IMR-90 (cell line): ENCODE measurements at regions not wholly inside any gene's neighbourhood (a gene's known extent, or its start where the extent isn't known, plus 50 kb on each side); places are given as distances from the start of the nearest gene placed in this dataset.
"Not testable (repeated sequence)": the region's sequence is repeated elsewhere in the genome, so short reads cannot be mapped to it uniquely, and the experiment has no call there.

Experiments used
- ATAC-seq: fragments of 200-7000 bp; cut with Tn5 transposase; 2 replicates; pipeline ENCODE4 v1.9.1; 2020; ENCODE audit warnings: low read depth, mild to moderate bottlenecking, moderate library complexity
- BruUV-seq: library from RNA; stranded (reverse); fragments of 400-500 nt; replicated peaks from 2 replicates; lab custom pipeline; 2021; lab: Mats Ljungman, UMichigan
- CTCF ChIA-PET: fragments of 300-600 bp; formaldehyde crosslinking; extraction: SDS; loops from one replicate; lab custom pipeline; 2021; ENCODE audit warnings: antibody characterized with exemption; lab: Yijun Ruan, JAX
- POLR2A ChIA-PET: fragments of 300-600 bp; sonication (Branson Sonifier 250); formaldehyde crosslinking; loops from one replicate; lab custom pipeline; 2022; ENCODE audit warnings: antibody characterized with exemption; ENCODE audit not compliant: unreplicated experiment; lab: Charles Lee
- DNase-seq: peaks from one replicate; pipeline ENCODE4 v3.0.0; 2013
- H2AFZ ChIP-seq: replicated peaks from 2 replicates; pipeline ENCODE3; 2013; ENCODE audit warnings: low read length, mild to moderate bottlenecking; ENCODE audit not compliant: poor library complexity
- H2AK5ac ChIP-seq: 2 replicates; pipeline ENCODE4 v1.6.1; 2013; ENCODE audit warnings: low read depth, low read length, inconsistent platforms
- H2AK9ac ChIP-seq: replicated peaks from 2 replicates; pipeline ENCODE3; 2013; ENCODE audit warnings: mild to moderate bottlenecking, low read depth, low read length, moderate library complexity; ENCODE audit not compliant: poor library complexity
- H2BK120ac ChIP-seq: 2 replicates; pipeline ENCODE4 v1.6.1; 2013; ENCODE audit warnings: low read depth, low read length, inconsistent platforms
- H2BK15ac ChIP-seq: 3 replicates; pipeline ENCODE4 v1.6.1; 2013; ENCODE audit warnings: low read depth, low read length, inconsistent platforms
- H2BK20ac ChIP-seq: 2 replicates; pipeline ENCODE4 v1.6.1; 2013; ENCODE audit warnings: low read depth, mild to moderate bottlenecking, inconsistent platforms, low read length, moderate library complexity
- H2BK5ac ChIP-seq: 2 replicates; pipeline ENCODE4 v1.6.1; 2013; ENCODE audit warnings: mild to moderate bottlenecking, low read depth, low read length, inconsistent platforms; ENCODE audit not compliant: poor library complexity, severe bottlenecking
- H3K14ac ChIP-seq: replicated peaks from 2 replicates; pipeline ENCODE4 v1.6.1; 2013; ENCODE audit warnings: low read depth, low read length, inconsistent platforms
- H3K18ac ChIP-seq: 2 replicates; pipeline ENCODE4 v1.6.1; 2013; ENCODE audit warnings: low read depth, low read length, control low read depth
- H3K23ac ChIP-seq: 2 replicates; pipeline ENCODE4 v1.6.1; 2013; ENCODE audit warnings: low read depth, low read length, inconsistent platforms
- H3K27ac ChIP-seq: 2 replicates; pipeline ENCODE4 v1.5.1; 2013; ENCODE audit warnings: mild to moderate bottlenecking, control low read depth, low read length; ENCODE audit not compliant: insufficient read depth
- H3K27me3 ChIP-seq: 2 replicates; pipeline ENCODE4 v1.6.1; 2013; ENCODE audit warnings: low read length; ENCODE audit not compliant: control insufficient read depth, insufficient read depth
- H3K36me3 ChIP-seq: 2 replicates; pipeline ENCODE4 v1.6.1; 2013; ENCODE audit warnings: low read length, mixed read lengths; ENCODE audit not compliant: control insufficient read depth, insufficient read depth
- H3K4ac ChIP-seq: 2 replicates; pipeline ENCODE4 v1.6.1; 2013; ENCODE audit warnings: low read depth, low read length, inconsistent platforms
- H3K4me1 ChIP-seq: 2 replicates; pipeline ENCODE4 v1.6.1; 2013; ENCODE audit warnings: low read length, mixed read lengths; ENCODE audit not compliant: control insufficient read depth, insufficient read depth
- H3K4me2 ChIP-seq: 2 replicates; pipeline ENCODE4 v1.6.1; 2013; ENCODE audit warnings: low read depth, mild to moderate bottlenecking, control low read depth, low read length, moderate library complexity
- H3K4me3 ChIP-seq: 2 replicates; pipeline ENCODE4 v1.5.1; 2013; ENCODE audit warnings: low read depth, mild to moderate bottlenecking, control low read depth, low read length, moderate library complexity; ENCODE audit not compliant: insufficient read depth
- H3K56ac ChIP-seq: 2 replicates; pipeline ENCODE4 v1.6.1; 2013; ENCODE audit warnings: low read length, inconsistent platforms; ENCODE audit not compliant: insufficient read depth; ENCODE audit errors: extremely low read depth
- H3K79me1 ChIP-seq, 2 experiments: 2 replicates each; pipeline ENCODE4 v1.6.1; 2013; ENCODE audit warnings: low read length in 2 of 2, inconsistent platforms in 1 of 2, low read depth in 1 of 2
- H3K9ac ChIP-seq: 2 replicates; pipeline ENCODE4 v1.6.1; 2013; ENCODE audit warnings: low read depth, low read length, control low read depth
- H3K9me1 ChIP-seq: 2 replicates; pipeline ENCODE4 v1.6.1; 2013; ENCODE audit warnings: low read length, inconsistent platforms; ENCODE audit not compliant: insufficient read depth
- H3K9me3 ChIP-seq: 2 replicates; pipeline ENCODE4 v1.6.1; 2013; ENCODE audit warnings: low read length; ENCODE audit not compliant: control insufficient read depth, insufficient read depth
- H4K20me1 ChIP-seq: 2 replicates; pipeline ENCODE4 v1.6.1; 2013; ENCODE audit warnings: low read length, inconsistent platforms; ENCODE audit not compliant: insufficient read depth
- H4K5ac ChIP-seq: 2 replicates; pipeline ENCODE4 v1.6.1; 2013; ENCODE audit warnings: mild to moderate bottlenecking, low read depth, low read length, control low read depth
- H4K8ac ChIP-seq, 2 experiments: 2 replicates each; pipeline ENCODE4 v1.6.1; 2013; ENCODE audit warnings: low read depth in 2 of 2, low read length in 2 of 2, control low read depth in 1 of 2, inconsistent platforms in 1 of 2
- H4K91ac ChIP-seq: 2 replicates; pipeline ENCODE4 v1.6.1; 2013; ENCODE audit warnings: low read depth, low read length, inconsistent platforms; ENCODE audit not compliant: insufficient read depth
- WGBS, 2 experiments: methylation state at CpG; one replicate each; pipeline versions ENCODE4 v1.1.5 to v1.1.7; 2013; ENCODE audit warnings: missing lambda C conversion rate in 2 of 2; ENCODE audit not compliant: insufficient read length in 1 of 2; ENCODE audit errors: extremely low coverage in 2 of 2; 5-methylcytosine and 5-hydroxymethylcytosine counted together
- dilution Hi-C: fragments of 300-500 bp; cut with HindIII; formaldehyde crosslinking; loops from one replicate; pipeline ENCODE4 v1.14.3; 2018; ENCODE audit warnings: low sequenced_read_pairs; ENCODE audit not compliant: unreplicated experiment
- in situ Hi-C: fragments of 300-500 bp; cut with MboI; formaldehyde crosslinking; loops from 3 replicates; pipeline ENCODE4 v1.14.3; 2019; ENCODE audit warnings: low sequenced_read_pairs, inconsistent platforms, mixed read lengths
- intact Hi-C: fragments of 100-400 bp; cut with micrococcal nuclease; formaldehyde crosslinking; loops from 2 replicates; pipeline ENCODE4 v1.10.0; 2022

- intact Hi-C loops, H4K20me1 ChIP-seq, H3K18ac ChIP-seq, H3K9me1 ChIP-seq, H2AK9ac ChIP-seq, H2BK5ac ChIP-seq, H3K4me2 ChIP-seq, H3K14ac ChIP-seq, dilution Hi-C loops, H2AK5ac ChIP-seq, H4K91ac ChIP-seq, H4K5ac ChIP-seq, H3K23ac ChIP-seq, H3K4ac ChIP-seq, H3K79me1 ChIP-seq, H2AFZ ChIP-seq, H2BK15ac ChIP-seq, H3K9me3 ChIP-seq, POLR2A ChIA-PET, ATAC-seq, H2BK120ac ChIP-seq, H3K9ac ChIP-seq, H3K4me1 ChIP-seq, H3K27ac ChIP-seq, H3K36me3 ChIP-seq, H4K8ac ChIP-seq, BruUV-seq, H3K4me3 ChIP-seq, H2BK20ac ChIP-seq, H3K27me3 ChIP-seq, H3K56ac ChIP-seq, DNase-seq, in situ Hi-C loops: not testable (repeated sequence)
- 87% methylated on average over 8 of the region's 19 CpGs; no CpG with 5 or more reads in 1 of the 2 experiments for WGBS, 2 experiments
- CTCF ChIA-PET = interaction anchor here (0.7 kb wide), 1 partner anchor 171 kb away, joined by 3 read pairs; no protein-coding TSS in a partner anchor
Measured at GRCh38 chr5:108685448-108686216, 62.1 kb upstream of the FER start.
